HepG2 (cell line): ENCODE measurements at regions not wholly inside any gene's neighbourhood (a gene's known extent, or its start where the extent isn't known, plus 50 kb on each side); places are given as distances from the start of the nearest gene placed in this dataset.

Source experiments
- ASH2L ChIP-seq: fragments of 300-600, 200-600 bp; sonication (generic); IDR thresholded peaks from 2 replicates; pipeline ENCODE4 v1.7.0; 2017; ENCODE audit warnings: low read depth, mild to moderate bottlenecking, moderate library complexity, mixed read lengths, low read length; ENCODE audit not compliant: insufficient read length
- ELF1 ChIP-seq: sonication (generic); formaldehyde crosslinking; IDR thresholded peaks from 2 replicates; pipeline ENCODE4 v1.4.0; 2020; ENCODE audit warnings: missing genetic modification reagents
- FOXK1 ChIP-seq: sonication (generic); formaldehyde crosslinking; IDR thresholded peaks from 2 replicates; pipeline ENCODE4 v1.4.0; 2020; ENCODE audit warnings: low read depth, missing genetic modification reagents, borderline replicate concordance
- HHEX ChIP-seq: IDR thresholded peaks from 2 replicates; pipeline ENCODE4 v1.6.1; 2016; ENCODE audit warnings: control low read depth
- HIC2 ChIP-seq: sonication (generic); formaldehyde crosslinking; IDR thresholded peaks from 2 replicates; pipeline ENCODE4 v1.9.0; 2022; ENCODE audit warnings: low read depth, missing genetic modification reagents
- NFIC ChIP-seq: IDR thresholded peaks from 2 replicates; pipeline ENCODE4 v1.6.1; 2012; ENCODE audit warnings: mild to moderate bottlenecking, low read length, inconsistent platforms
- RARA ChIP-seq: IDR thresholded peaks from 2 replicates; pipeline ENCODE4 v1.6.1; 2016; ENCODE audit warnings: missing genetic modification reagents, missing compliant biosample characterization
- RBAK ChIP-seq: sonication (generic); formaldehyde crosslinking; IDR thresholded peaks from 2 replicates; pipeline ENCODE4 v1.5.1; 2020; ENCODE audit warnings: mild to moderate bottlenecking, missing genetic modification reagents
- SIX1 ChIP-seq: sonication (generic); formaldehyde crosslinking; IDR thresholded peaks from 2 replicates; pipeline ENCODE4 v1.4.0; 2020; ENCODE audit warnings: missing genetic modification reagents, borderline replicate concordance
- SOX5 ChIP-seq: IDR thresholded peaks from 2 replicates; pipeline ENCODE4 v1.6.1; 2016; ENCODE audit warnings: borderline replicate concordance
- TEAD3 ChIP-seq: optimal IDR thresholded peaks from 2 replicates; pipeline ENCODE3; 2016; ENCODE audit warnings: borderline replicate concordance
- YY1 ChIP-seq: IDR thresholded peaks from 2 replicates; pipeline ENCODE4 v1.6.1; 2011; ENCODE audit warnings: low read length, low read depth, moderate library complexity, mild to moderate bottlenecking; ENCODE audit not compliant: insufficient read depth, insufficient replicate concordance
- ZBTB33 ChIP-seq: sonication (generic); formaldehyde crosslinking; IDR thresholded peaks from 2 replicates; pipeline ENCODE4 v1.4.0; 2020; ENCODE audit warnings: missing genetic modification reagents
- ZNF333 ChIP-seq: sonication (generic); formaldehyde crosslinking; IDR thresholded peaks from 2 replicates; pipeline ENCODE4 v1.4.0; 2020; ENCODE audit warnings: mild to moderate bottlenecking, missing genetic modification reagents, borderline replicate concordance
- ZNF33B ChIP-seq: sonication (generic); formaldehyde crosslinking; IDR thresholded peaks from 2 replicates; pipeline ENCODE4 v1.5.1; 2020; ENCODE audit warnings: mild to moderate bottlenecking, missing genetic modification reagents
- ZNF878 ChIP-seq: sonication (generic); formaldehyde crosslinking; IDR thresholded peaks from 2 replicates; pipeline ENCODE4 v1.8.1; 2023; ENCODE audit warnings: mild to moderate bottlenecking, missing genetic modification reagents, moderate library complexity
- TF ChIP-seq, protein P1 (sequence below): sonication (generic); formaldehyde crosslinking; IDR thresholded peaks from 2 replicates; pipeline ENCODE4 v1.4.0; 2020; ENCODE audit warnings: missing genetic modification reagents
- TF ChIP-seq, protein P2 (sequence below): IDR thresholded peaks from 2 replicates; pipeline ENCODE4 v1.6.1; 2016; ENCODE audit warnings: low read depth, control low read depth
- TF ChIP-seq, protein P3 (sequence below): sonication (generic); formaldehyde crosslinking; IDR thresholded peaks from 2 replicates; pipeline ENCODE4 v1.4.0; 2020; ENCODE audit warnings: mild to moderate bottlenecking, missing genetic modification reagents

DNA sequence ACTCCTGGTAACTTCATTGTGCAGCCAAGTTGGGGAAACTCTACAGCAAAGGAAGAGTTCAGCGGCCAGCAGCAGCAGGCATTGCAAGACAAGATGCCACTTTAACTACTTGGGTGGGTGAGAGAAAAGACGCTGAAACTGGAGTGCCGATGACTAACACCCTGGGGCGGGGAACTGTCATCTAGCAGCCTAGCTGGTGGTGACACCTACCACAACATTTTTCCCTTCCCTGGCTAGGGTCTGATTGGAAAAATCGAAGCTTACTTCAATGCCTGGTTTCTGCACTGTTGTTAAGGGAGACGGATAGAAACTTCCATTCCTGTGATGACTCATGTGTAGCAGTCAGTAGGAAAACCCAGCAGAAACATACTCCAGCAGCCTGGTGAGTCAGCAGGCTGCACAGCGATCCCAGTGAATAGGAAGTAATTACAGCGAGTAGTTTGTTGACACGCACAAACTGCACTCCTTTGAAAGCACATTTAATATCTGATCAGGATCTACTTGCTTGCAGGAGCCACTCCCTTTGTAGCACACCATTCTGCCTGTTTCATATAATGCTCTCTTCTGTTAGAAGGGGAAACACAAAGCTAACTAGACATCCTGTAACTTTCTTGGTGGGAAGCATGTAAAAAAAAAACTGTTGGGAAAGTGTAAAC is 62.1 kb upstream of the MAPRE2 start (continued):
- TF ChIP-seq ZNF33B = 0 out of 2 replicates have a peak, but pooled peaks have one; percentile 26
- TF ChIP-seq, protein P1, sequence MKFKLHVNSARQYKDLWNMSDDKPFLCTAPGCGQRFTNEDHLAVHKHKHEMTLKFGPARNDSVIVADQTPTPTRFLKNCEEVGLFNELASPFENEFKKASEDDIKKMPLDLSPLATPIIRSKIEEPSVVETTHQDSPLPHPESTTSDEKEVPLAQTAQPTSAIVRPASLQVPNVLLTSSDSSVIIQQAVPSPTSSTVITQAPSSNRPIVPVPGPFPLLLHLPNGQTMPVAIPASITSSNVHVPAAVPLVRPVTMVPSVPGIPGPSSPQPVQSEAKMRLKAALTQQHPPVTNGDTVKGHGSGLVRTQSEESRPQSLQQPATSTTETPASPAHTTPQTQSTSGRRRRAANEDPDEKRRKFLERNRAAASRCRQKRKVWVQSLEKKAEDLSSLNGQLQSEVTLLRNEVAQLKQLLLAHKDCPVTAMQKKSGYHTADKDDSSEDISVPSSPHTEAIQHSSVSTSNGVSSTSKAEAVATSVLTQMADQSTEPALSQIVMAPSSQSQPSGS (CRISPR knock-in tag) = peak; percentile 65; the same call in 1 of the 2 replicates
- TF ChIP-seq ELF1 (CRISPR knock-in tag) = peak; percentile 77
- TF ChIP-seq, protein P2, sequence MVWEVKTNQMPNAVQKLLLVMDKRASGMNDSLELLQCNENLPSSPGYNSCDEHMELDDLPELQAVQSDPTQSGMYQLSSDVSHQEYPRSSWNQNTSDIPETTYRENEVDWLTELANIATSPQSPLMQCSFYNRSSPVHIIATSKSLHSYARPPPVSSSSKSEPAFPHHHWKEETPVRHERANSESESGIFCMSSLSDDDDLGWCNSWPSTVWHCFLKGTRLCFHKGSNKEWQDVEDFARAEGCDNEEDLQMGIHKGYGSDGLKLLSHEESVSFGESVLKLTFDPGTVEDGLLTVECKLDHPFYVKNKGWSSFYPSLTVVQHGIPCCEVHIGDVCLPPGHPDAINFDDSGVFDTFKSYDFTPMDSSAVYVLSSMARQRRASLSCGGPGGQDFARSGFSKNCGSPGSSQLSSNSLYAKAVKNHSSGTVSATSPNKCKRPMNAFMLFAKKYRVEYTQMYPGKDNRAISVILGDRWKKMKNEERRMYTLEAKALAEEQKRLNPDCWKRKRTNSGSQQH (CRISPR knock-in tag) = 0 out of 2 replicates have a peak, but pooled peaks have one; percentile 73
- peak; percentile 57 for TF ChIP-seq RARA (CRISPR knock-in tag)
- no peak for TF ChIP-seq ZNF333 (CRISPR knock-in tag)
- peak; percentile 80; the same call in 1 of the 2 replicates for TF ChIP-seq SOX5
- TF ChIP-seq FOXK1 (CRISPR knock-in tag) = peak; percentile 65; the same call in 1 of the 2 replicates
- peak; percentile 79 for TF ChIP-seq TEAD3 (CRISPR knock-in tag)
- TF ChIP-seq RBAK (CRISPR knock-in tag) = peak; percentile 99
- peak; percentile 82; the same call in 1 of the 2 replicates for TF ChIP-seq SIX1 (CRISPR knock-in tag)
- TF ChIP-seq ASH2L = peak; percentile 57
- 0 out of 2 replicates have a peak, but pooled peaks have one; percentile 19 for TF ChIP-seq HIC2 (CRISPR knock-in tag)
- TF ChIP-seq HHEX (CRISPR knock-in tag) = peak; percentile 71
- no peak for TF ChIP-seq ZBTB33 (CRISPR knock-in tag)
- no peak for TF ChIP-seq YY1
- peak; percentile 67; the same call in 1 of the 2 replicates for TF ChIP-seq ZNF878 (CRISPR knock-in tag)
- TF ChIP-seq, protein P3, sequence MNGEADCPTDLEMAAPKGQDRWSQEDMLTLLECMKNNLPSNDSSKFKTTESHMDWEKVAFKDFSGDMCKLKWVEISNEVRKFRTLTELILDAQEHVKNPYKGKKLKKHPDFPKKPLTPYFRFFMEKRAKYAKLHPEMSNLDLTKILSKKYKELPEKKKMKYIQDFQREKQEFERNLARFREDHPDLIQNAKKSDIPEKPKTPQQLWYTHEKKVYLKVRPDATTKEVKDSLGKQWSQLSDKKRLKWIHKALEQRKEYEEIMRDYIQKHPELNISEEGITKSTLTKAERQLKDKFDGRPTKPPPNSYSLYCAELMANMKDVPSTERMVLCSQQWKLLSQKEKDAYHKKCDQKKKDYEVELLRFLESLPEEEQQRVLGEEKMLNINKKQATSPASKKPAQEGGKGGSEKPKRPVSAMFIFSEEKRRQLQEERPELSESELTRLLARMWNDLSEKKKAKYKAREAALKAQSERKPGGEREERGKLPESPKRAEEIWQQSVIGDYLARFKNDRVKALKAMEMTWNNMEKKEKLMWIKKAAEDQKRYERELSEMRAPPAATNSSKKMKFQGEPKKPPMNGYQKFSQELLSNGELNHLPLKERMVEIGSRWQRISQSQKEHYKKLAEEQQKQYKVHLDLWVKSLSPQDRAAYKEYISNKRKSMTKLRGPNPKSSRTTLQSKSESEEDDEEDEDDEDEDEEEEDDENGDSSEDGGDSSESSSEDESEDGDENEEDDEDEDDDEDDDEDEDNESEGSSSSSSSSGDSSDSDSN = peak; percentile 42; the same call in 1 of the 2 replicates
- peak; percentile 77; the same call in 1 of the 2 replicates for TF ChIP-seq NFIC
